ENCODE measurements at regions not wholly inside any gene's neighbourhood (a gene's known extent, or its start where the extent isn't known, plus 50 kb on each side); places are given as distances from the start of the nearest gene placed in this dataset.

- Histone ChIP-seq H4K20me1 (ENCODE audit: insufficient read depth, low read depth, low read length) (no peaks in the 10 kb centered on the region), H3K4me2 (ENCODE audit: low read depth, low read length, poor library complexity, severe bottlenecking) (peak overlapping the region; percentile 46), H3K9ac (ENCODE audit: low read length) (no peak overlapping the region), H3K27ac (ENCODE audit: low read length) (no peak overlapping the region), H3K36me3 (ENCODE audit: insufficient read depth, low read length) (no peaks in the 10 kb centered on the region), H3K27me3 (ENCODE audit: low read length) (no peaks in the 10 kb centered on the region; the same call in 1 of the 2 replicates), H3K79me2 (ENCODE audit: low read length) (no peaks in the 10 kb centered on the region), H2AFZ (ENCODE audit: low read length) (no peak overlapping the region), H3K9me3 (ENCODE audit: low read length) (no peaks in the 10 kb centered on the region), H3K9me2 (replicated peaks; ENCODE audit: insufficient read depth, low read length) (no peaks in the 10 kb centered on the region), H3K4me1 (ENCODE audit: low read length) (peaks cover 32% of the 10 kb centered on the region), H3K4me3 (ENCODE audit: low read length) (no peak overlapping the region)
- DNase-seq = peak; percentile 34
Observed at GRCh38 chr18:10264260-10264659, 190.2 kb upstream of the APCDD1 start.

GRCh38 chr18:10265560-10266333 is 188.7 kb upstream of the APCDD1 start:
- Histone ChIP-seq H3K27me3 (ENCODE audit: low read length) (no peaks in the 10 kb centered on the region; the same call in 1 of the 2 replicates), H3K4me1 (ENCODE audit: low read length) (peaks cover 34% of the 10 kb centered on the region), H3K79me2 (ENCODE audit: low read length) (no peaks in the 10 kb centered on the region), H4K20me1 (ENCODE audit: insufficient read depth, low read depth, low read length) (no peaks in the 10 kb centered on the region), H3K36me3 (ENCODE audit: insufficient read depth, low read length) (no peaks in the 10 kb centered on the region), H2AFZ (ENCODE audit: low read length) (no peak overlapping the region), H3K4me3 (ENCODE audit: low read length) (no peak overlapping the region), H3K9me2 (replicated peaks; ENCODE audit: insufficient read depth, low read length) (no peaks in the 10 kb centered on the region), H3K27ac (ENCODE audit: low read length) (no peak overlapping the region), H3K9ac (ENCODE audit: low read length) (no peak overlapping the region), H3K9me3 (ENCODE audit: low read length) (no peaks in the 10 kb centered on the region), H3K4me2 (ENCODE audit: low read depth, low read length, poor library complexity, severe bottlenecking) (no peak overlapping the region)
- peak; percentile 52 for DNase-seq

GRCh38 chr18:10266334-10266590 is 188.2 kb upstream of the APCDD1 start:
- no peak for DNase-seq
- H2AFZ ChIP-seq (ENCODE audit: low read length) = no peak overlapping the region
- H3K9me3 ChIP-seq (ENCODE audit: low read length) = no peaks in the 10 kb centered on the region
- no peak overlapping the region for H3K27ac ChIP-seq (ENCODE audit: low read length)
- H3K4me3 ChIP-seq (ENCODE audit: low read length) = no peak overlapping the region
- H3K4me2 ChIP-seq (ENCODE audit: low read depth, low read length, poor library complexity, severe bottlenecking) = no peak overlapping the region
- no peaks in the 10 kb centered on the region for H3K79me2 ChIP-seq (ENCODE audit: low read length)
- no peaks in the 10 kb centered on the region for H3K9me2 ChIP-seq (replicated peaks; ENCODE audit: insufficient read depth, low read length)
- H3K9ac ChIP-seq (ENCODE audit: low read length) = no peak overlapping the region
- H3K27me3 ChIP-seq (ENCODE audit: low read length) = no peaks in the 10 kb centered on the region; the same call in 1 of the 2 replicates
- H3K4me1 ChIP-seq (ENCODE audit: low read length) = peaks cover 34% of the 10 kb centered on the region
- no peaks in the 10 kb centered on the region for H4K20me1 ChIP-seq (ENCODE audit: insufficient read depth, low read depth, low read length)
- H3K36me3 ChIP-seq (ENCODE audit: insufficient read depth, low read length) = no peaks in the 10 kb centered on the region

GRCh38 chr18:10269261-10269660 is 185.2 kb upstream of the APCDD1 start:
- Histone ChIP-seq H3K9me2 (replicated peaks; ENCODE audit: insufficient read depth, low read length) (no peaks in the 10 kb centered on the region), H4K20me1 (ENCODE audit: insufficient read depth, low read depth, low read length) (no peaks in the 10 kb centered on the region; the same call in 1 of the 2 replicates), H3K4me3 (ENCODE audit: low read length) (no peak overlapping the region), H3K4me1 (ENCODE audit: low read length) (peaks cover 17% of the 10 kb centered on the region), H3K27me3 (ENCODE audit: low read length) (0 out of 2 replicates have a peak, but pooled peaks cover 2% of the 10 kb centered on the region), H3K9me3 (ENCODE audit: low read length) (no peaks in the 10 kb centered on the region), H2AFZ (ENCODE audit: low read length) (no peak overlapping the region), H3K9ac (ENCODE audit: low read length) (no peak overlapping the region), H3K79me2 (ENCODE audit: low read length) (no peaks in the 10 kb centered on the region), H3K36me3 (ENCODE audit: insufficient read depth, low read length) (no peaks in the 10 kb centered on the region), H3K4me2 (ENCODE audit: low read depth, low read length, poor library complexity, severe bottlenecking) (no peak overlapping the region), H3K27ac (ENCODE audit: low read length) (no peak overlapping the region)
- DNase-seq = no peak

- Histone ChIP-seq H3K9me3 (ENCODE audit: low read length) (no peaks in the 10 kb centered on the region), H3K36me3 (ENCODE audit: insufficient read depth, low read length) (no peaks in the 10 kb centered on the region), H2AFZ (ENCODE audit: low read length) (no peak overlapping the region), H3K9me2 (replicated peaks; ENCODE audit: insufficient read depth, low read length) (no peaks in the 10 kb centered on the region), H3K79me2 (ENCODE audit: low read length) (no peaks in the 10 kb centered on the region), H3K9ac (ENCODE audit: low read length) (no peak overlapping the region), H3K4me1 (ENCODE audit: low read length) (peaks cover 11% of the 10 kb centered on the region), H4K20me1 (ENCODE audit: insufficient read depth, low read depth, low read length) (no peaks in the 10 kb centered on the region; the same call in 1 of the 2 replicates), H3K27ac (ENCODE audit: low read length) (no peak overlapping the region), H3K27me3 (ENCODE audit: low read length) (0 out of 2 replicates have a peak, but pooled peaks cover 2% of the 10 kb centered on the region), H3K4me3 (ENCODE audit: low read length) (no peak overlapping the region), H3K4me2 (ENCODE audit: low read depth, low read length, poor library complexity, severe bottlenecking) (no peak overlapping the region)
- DNase-seq = no peak
Observed at GRCh38 chr18:10270151-10270571, 184.3 kb upstream of the APCDD1 start.

- H3K79me2 ChIP-seq (ENCODE audit: low read length) = no peaks in the 10 kb centered on the region
- peaks cover 8% of the 10 kb centered on the region for H3K4me1 ChIP-seq (ENCODE audit: low read length)
- no peak overlapping the region for H3K27ac ChIP-seq (ENCODE audit: low read length)
- H3K27me3 ChIP-seq (ENCODE audit: low read length) = 0 out of 2 replicates have a peak, but pooled peaks cover 2% of the 10 kb centered on the region
- H4K20me1 ChIP-seq (ENCODE audit: insufficient read depth, low read depth, low read length) = no peaks in the 10 kb centered on the region; the same call in 1 of the 2 replicates
- no peaks in the 10 kb centered on the region for H3K9me2 ChIP-seq (replicated peaks; ENCODE audit: insufficient read depth, low read length)
- no peak overlapping the region for H3K4me3 ChIP-seq (ENCODE audit: low read length)
- no peak overlapping the region for H3K4me2 ChIP-seq (ENCODE audit: low read depth, low read length, poor library complexity, severe bottlenecking)
- no peak overlapping the region for H2AFZ ChIP-seq (ENCODE audit: low read length)
- DNase-seq = no peak
- H3K9me3 ChIP-seq (ENCODE audit: low read length) = no peaks in the 10 kb centered on the region
- no peak overlapping the region for H3K9ac ChIP-seq (ENCODE audit: low read length)
- no peaks in the 10 kb centered on the region for H3K36me3 ChIP-seq (ENCODE audit: insufficient read depth, low read length)
Observed at GRCh38 chr18:10271481-10271880, 183.0 kb upstream of the APCDD1 start.

DNA sequence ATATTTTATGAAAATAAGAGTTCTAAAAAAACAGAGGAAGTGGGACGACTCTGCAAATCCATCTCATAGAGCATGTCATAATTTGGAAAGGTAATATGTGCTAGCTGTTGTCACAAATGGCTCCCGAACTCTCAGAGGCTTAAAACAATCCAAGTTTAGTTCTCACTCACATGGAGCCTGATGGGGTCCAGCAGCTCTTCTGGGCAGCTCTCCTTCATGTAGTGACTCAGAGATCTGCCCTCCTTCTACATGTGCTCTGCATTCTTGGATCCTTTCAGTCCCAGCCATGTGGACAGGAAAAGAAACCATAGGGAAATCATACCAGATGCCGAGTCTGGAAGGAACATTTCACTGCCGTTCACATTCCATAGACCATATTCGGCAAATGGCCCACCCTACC is 180.1 kb upstream of the APCDD1 start:
- H2AFZ ChIP-seq (ENCODE audit: low read length) = no peak overlapping the region
- no peak for DNase-seq
- peaks cover 5% of the 10 kb centered on the region for H3K4me1 ChIP-seq (ENCODE audit: low read length)
- no peaks in the 10 kb centered on the region for H3K36me3 ChIP-seq (ENCODE audit: insufficient read depth, low read length)
- H3K4me3 ChIP-seq (ENCODE audit: low read length) = no peak overlapping the region
- H3K4me2 ChIP-seq (ENCODE audit: low read depth, low read length, poor library complexity, severe bottlenecking) = no peak overlapping the region
- no peaks in the 10 kb centered on the region for H3K9me3 ChIP-seq (ENCODE audit: low read length)
- H4K20me1 ChIP-seq (ENCODE audit: insufficient read depth, low read depth, low read length) = no peaks in the 10 kb centered on the region; the same call in 1 of the 2 replicates
- 0 out of 2 replicates have a peak, but pooled peaks cover 2% of the 10 kb centered on the region for H3K27me3 ChIP-seq (ENCODE audit: low read length)
- H3K79me2 ChIP-seq (ENCODE audit: low read length) = no peaks in the 10 kb centered on the region
- no peaks in the 10 kb centered on the region for H3K9me2 ChIP-seq (replicated peaks; ENCODE audit: insufficient read depth, low read length)
- H3K9ac ChIP-seq (ENCODE audit: low read length) = no peak overlapping the region
- no peak overlapping the region for H3K27ac ChIP-seq (ENCODE audit: low read length)

- Histone ChIP-seq H3K4me3 (ENCODE audit: low read length) (no peak overlapping the region), H4K20me1 (ENCODE audit: insufficient read depth, low read depth, low read length) (no peaks in the 10 kb centered on the region; the same call in 1 of the 2 replicates), H2AFZ (ENCODE audit: low read length) (no peak overlapping the region), H3K27ac (ENCODE audit: low read length) (no peak overlapping the region), H3K9me2 (replicated peaks; ENCODE audit: insufficient read depth, low read length) (no peaks in the 10 kb centered on the region), H3K9ac (ENCODE audit: low read length) (no peak overlapping the region), H3K36me3 (ENCODE audit: insufficient read depth, low read length) (no peaks in the 10 kb centered on the region), H3K4me2 (ENCODE audit: low read depth, low read length, poor library complexity, severe bottlenecking) (no peak overlapping the region), H3K9me3 (ENCODE audit: low read length) (no peaks in the 10 kb centered on the region), H3K79me2 (ENCODE audit: low read length) (no peaks in the 10 kb centered on the region), H3K4me1 (ENCODE audit: low read length) (peaks cover 9% of the 10 kb centered on the region), H3K27me3 (ENCODE audit: low read length) (0 out of 2 replicates have a peak, but pooled peaks cover 2% of the 10 kb centered on the region)
- DNase-seq = no peak
Observed at GRCh38 chr18:10275486-10275885, 178.9 kb upstream of the APCDD1 start.
